PC-9 (cell line): ENCODE measurements at regions not wholly inside any gene's neighbourhood (a gene's known extent, or its start where the extent isn't known, plus 50 kb on each side); places are given as distances from the start of the nearest gene placed in this dataset.

Source experiments
- EZH2 ChIP-seq: fragments of 200-600 bp; sonication (generic); IDR thresholded peaks from 2 replicates; pipeline ENCODE4 v1.8.0; 2017; ENCODE audit warnings: antibody characterized with exemption, low read depth
- TF ChIP-seq, protein P1 (sequence below): fragments of 200-600 bp; sonication (generic); conservative IDR thresholded peaks from 2 replicates; pipeline ENCODE4 v1.6.1; 2017; ENCODE audit warnings: mixed run types, antibody characterized with exemption, mild to moderate bottlenecking, moderate library complexity

DNA sequence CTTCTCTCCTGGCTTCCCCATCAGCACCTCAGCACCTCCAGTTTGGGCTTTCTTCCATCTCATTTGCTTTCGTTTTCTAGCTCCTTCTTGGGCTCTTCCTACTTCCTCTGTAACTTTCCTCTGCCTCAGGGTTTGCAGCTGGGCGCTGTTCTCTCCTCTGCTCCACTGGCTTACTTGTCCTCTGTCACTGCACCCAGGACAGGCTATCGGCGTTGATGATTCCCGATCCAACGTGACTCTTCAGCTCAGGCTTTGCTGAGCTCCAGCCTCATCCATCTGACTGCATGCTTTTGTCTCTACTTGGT, 362.4 kb downstream of the CYRIA start:
- TF ChIP-seq, protein P1, sequence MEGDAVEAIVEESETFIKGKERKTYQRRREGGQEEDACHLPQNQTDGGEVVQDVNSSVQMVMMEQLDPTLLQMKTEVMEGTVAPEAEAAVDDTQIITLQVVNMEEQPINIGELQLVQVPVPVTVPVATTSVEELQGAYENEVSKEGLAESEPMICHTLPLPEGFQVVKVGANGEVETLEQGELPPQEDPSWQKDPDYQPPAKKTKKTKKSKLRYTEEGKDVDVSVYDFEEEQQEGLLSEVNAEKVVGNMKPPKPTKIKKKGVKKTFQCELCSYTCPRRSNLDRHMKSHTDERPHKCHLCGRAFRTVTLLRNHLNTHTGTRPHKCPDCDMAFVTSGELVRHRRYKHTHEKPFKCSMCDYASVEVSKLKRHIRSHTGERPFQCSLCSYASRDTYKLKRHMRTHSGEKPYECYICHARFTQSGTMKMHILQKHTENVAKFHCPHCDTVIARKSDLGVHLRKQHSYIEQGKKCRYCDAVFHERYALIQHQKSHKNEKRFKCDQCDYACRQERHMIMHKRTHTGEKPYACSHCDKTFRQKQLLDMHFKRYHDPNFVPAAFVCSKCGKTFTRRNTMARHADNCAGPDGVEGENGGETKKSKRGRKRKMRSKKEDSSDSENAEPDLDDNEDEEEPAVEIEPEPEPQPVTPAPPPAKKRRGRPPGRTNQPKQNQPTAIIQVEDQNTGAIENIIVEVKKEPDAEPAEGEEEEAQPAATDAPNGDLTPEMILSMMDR = no peak
- TF ChIP-seq EZH2 = no peak
